ENCODE measurements at regions not wholly inside any gene's neighbourhood (a gene's known extent, or its start where the extent isn't known, plus 50 kb on each side); places are given as distances from the start of the nearest gene placed in this dataset.

DNA sequence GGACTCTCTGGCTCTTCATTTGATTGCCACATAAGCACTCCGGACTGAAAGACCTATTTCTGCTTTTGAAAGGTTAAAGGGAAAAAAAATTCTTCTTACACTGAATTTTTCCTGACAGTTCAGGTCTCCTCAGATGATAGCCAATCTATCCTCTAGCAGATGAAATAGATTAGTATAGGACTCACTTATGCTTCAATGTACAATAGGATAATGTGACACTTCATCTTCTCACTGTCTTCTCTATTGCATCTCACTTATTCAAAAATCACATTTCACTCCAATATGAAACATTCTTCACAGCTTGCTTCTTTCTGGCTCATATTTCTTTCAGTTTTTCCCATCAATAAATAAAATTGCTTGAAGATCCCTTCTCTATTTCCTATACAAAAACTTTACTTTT is 860.9 kb upstream of the SLITRK6 start:
- TF ChIP-seq CTCF (IDR thresholded peaks at IDR 0.05; ENCODE audit: low read depth, low read length) = no peak

DNA sequence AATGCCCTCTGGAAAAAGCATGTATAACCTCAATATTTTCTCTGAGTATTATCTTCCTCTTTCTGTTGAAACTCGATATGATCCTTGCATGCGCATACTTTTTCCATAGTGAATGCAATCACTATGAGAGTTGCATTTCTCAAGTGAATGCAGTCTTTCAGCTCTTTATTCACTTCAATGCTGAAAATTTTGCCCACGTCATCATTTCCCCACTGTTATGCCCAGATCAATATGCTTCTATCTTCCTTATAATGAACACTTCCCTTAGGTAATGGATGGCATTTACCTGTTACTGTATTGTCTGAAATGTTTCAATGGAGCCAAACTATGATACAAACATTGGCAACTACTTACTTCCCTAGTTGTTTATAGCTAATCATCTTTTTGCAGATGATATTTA is 866.6 kb upstream of the SLITRK6 start:
- no peak for DNase-seq (ENCODE audit: extremely low read depth, low read depth)

More for the DNA sequence above, 860.9 kb upstream of the SLITRK6 start:
- no peak for DNase-seq (ENCODE audit: extremely low read depth, low read depth)

GRCh38 chr13:86673931-86674431 is 874.8 kb upstream of the SLITRK6 start:
- TF ChIP-seq CTCF (IDR thresholded peaks at IDR 0.05; ENCODE audit: low read depth, low read length) = no peak
- DNase-seq (ENCODE audit: extremely low read depth, low read depth) = no peak

More for the DNA sequence above, 866.6 kb upstream of the SLITRK6 start:
- TF ChIP-seq CTCF (IDR thresholded peaks at IDR 0.05; ENCODE audit: low read depth, low read length) = no peak

DNA sequence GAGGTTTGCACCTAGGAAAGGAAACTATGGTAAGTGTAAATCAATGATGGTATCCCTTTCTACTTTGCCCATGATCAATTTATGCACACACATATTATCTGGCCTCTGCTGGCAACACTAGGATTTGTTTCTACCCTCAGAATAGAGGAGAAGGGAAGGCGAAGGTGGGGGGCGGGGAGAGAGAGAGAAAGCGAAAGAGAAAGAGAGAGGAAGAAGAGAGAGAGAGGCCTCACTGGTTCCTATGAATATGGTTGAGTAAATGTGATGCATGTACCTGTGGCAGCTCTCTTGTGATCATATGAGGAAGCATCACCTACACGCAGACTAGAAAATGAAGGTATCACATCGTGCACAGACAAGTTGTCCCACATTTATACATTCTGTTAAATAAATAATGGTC is 882.0 kb upstream of the SLITRK6 start:
- no peak for TF ChIP-seq CTCF (IDR thresholded peaks at IDR 0.05; ENCODE audit: low read depth, low read length)
- DNase-seq (ENCODE audit: extremely low read depth, low read depth) = no peak

GRCh38 chr13:86684402-86684801 is 885.2 kb upstream of the SLITRK6 start:
- no peak for TF ChIP-seq CTCF (IDR thresholded peaks at IDR 0.05; ENCODE audit: low read depth, low read length)
- no peak for DNase-seq (ENCODE audit: extremely low read depth, low read depth)

DNA sequence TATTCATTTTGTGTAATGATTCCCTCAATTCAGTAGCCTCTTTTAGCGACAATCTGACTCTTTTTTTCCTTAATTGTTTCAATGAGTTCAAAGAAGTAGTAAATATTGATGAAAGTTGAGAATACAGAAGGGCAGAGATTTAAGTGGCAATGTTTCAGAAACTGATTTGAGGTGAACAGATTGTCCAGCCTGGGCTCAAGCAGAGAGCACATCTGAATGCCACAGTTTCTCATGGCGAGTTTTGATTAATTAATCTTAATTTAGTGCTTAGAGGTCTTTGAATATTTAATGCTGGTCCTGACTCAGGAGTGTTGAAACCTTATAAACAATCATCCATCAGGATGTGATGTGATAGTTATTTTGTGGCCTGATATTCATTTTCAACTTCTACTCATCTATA is 890.7 kb upstream of the SLITRK6 start:
- DNase-seq (ENCODE audit: extremely low read depth, low read depth) = no peak
- no peak for TF ChIP-seq CTCF (IDR thresholded peaks at IDR 0.05; ENCODE audit: low read depth, low read length)

- no peak for TF ChIP-seq CTCF (IDR thresholded peaks at IDR 0.05; ENCODE audit: low read depth, low read length)
- DNase-seq (ENCODE audit: extremely low read depth, low read depth) = no peak
Measured at GRCh38 chr13:86692291-86692690, 893.1 kb upstream of the SLITRK6 start.

All from AG09319 (cell line).